ENCODE measurements at regions not wholly inside any gene's neighbourhood (a gene's known extent, or its start where the extent isn't known, plus 50 kb on each side); places are given as distances from the start of the nearest gene placed in this dataset.

DNA sequence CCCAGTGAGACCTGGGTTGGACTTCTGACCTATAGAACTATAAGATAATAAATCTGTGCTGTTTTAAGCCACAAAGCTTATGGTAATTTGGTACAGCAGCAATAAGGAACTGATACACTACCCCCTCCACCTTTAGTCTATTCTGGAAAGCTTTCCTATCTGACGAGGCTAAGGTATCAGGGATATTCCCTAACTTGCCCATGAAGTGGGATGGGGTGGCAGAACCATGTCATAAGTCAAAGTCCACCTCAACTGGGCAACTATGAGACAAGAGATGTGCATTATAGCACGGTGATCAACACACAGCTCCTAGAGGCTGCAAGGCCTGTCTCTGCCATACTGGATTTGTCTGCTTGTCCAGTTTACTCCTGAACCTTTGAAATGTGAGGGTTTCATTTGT, 146.8 kb upstream of the RAD23B start:
- DNase-seq (no peak), ATAC-seq (replicated peaks in 1 of 2) (no peak)
- H3K36me3 Mint-ChIP-seq (ENCODE audit: insufficient read depth in 2 of 2) = no peaks in the 10 kb centered on the region
- no peak overlapping the region for H3K27ac Mint-ChIP-seq
- peaks cover 13% of the 10 kb centered on the region for H3K27me3 Mint-ChIP-seq (ENCODE audit: low read depth)
- H3K9me3 Mint-ChIP-seq = no peaks in the 10 kb centered on the region
- H3K4me1 Mint-ChIP-seq (ENCODE audit: low read depth) = no peaks in the 10 kb centered on the region
- H3K4me3 Mint-ChIP-seq = no peak overlapping the region

DNA sequence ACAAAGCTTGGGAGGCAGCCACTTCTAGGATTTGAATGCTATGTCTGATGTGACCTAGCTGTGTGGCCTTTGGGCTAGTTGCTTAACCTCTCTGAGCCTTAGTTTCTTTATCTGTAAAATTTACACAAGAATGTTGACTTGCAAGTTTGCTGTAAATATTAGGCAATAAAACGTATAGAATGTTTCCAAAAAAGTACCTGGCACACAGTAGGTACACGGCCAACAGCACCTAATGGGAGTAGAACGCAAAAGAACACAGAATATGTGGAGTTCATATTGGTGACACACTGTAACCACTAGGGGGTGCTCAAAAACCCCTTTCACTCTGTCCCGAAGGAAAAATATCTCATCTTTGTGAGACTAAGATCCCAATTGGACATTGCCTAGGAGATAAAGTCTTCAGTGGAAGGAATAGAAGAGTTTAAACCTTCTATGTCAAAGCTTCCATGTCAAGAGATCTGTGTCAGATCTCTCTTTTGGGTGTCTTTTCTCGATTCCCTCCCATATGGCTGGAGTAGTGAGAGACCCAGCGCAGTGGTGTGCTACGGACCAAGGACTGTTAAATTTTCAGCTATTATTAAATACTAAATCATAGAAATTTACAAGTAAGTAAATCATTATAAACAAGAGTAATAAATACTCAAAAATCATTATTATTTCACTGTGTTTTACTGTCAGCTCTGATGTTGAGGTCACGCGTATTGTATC, 145.4 kb upstream of the RAD23B start:
- Mint-ChIP-seq H3K27ac (no peak overlapping the region), H3K4me1 (ENCODE audit: low read depth) (no peaks in the 10 kb centered on the region), H3K4me3 (no peak overlapping the region), H3K36me3 (ENCODE audit: insufficient read depth in 2 of 2) (no peaks in the 10 kb centered on the region), H3K9me3 (no peaks in the 10 kb centered on the region), H3K27me3 (ENCODE audit: low read depth) (peaks cover 19% of the 10 kb centered on the region)
- no peak for ATAC-seq (replicated peaks in 1 of 2)
- peak in 1 of 2 donors; percentile 8 for DNase-seq

DNA sequence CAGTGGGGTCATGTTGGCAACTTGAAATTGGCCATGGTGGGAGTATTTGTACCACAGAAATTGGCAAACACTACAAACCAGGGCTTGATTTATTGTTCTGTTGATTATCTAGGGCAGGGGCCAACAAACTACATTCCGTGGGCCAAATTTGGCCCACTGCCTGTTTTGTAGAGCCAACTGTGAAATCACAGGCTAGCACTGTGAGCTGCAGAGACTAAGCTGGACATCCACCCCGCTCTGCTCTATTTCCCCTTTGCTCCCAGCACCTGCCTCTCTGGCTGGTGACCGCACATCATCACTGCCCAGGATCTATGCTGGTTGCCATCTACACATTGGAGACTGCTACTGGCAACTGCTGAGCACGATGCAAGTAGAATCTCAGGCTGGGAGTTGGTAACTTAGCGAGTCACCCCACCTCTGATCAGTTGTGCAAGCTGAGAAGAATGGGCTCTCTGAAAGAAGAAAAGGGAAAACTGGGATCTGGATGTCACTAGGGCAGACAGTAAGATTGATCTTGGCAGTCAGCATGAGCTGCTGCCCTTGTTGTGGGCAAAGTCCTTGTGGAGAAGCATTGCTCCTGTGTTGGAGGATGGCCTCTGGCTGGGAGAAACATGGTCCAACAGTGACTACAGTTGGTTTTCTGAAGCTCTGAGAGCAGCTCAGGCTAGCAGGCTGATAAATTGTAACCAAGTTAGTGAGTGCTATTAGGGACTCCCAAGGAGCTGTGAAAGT, 144.7 kb upstream of the RAD23B start:
- Mint-ChIP-seq H3K27me3 (ENCODE audit: low read depth) (peaks cover 19% of the 10 kb centered on the region), H3K4me1 (ENCODE audit: low read depth) (no peaks in the 10 kb centered on the region), H3K4me3 (no peak overlapping the region), H3K9me3 (no peaks in the 10 kb centered on the region), H3K36me3 (ENCODE audit: insufficient read depth in 2 of 2) (no peaks in the 10 kb centered on the region), H3K27ac (no peak overlapping the region)
- no peak for ATAC-seq (replicated peaks in 1 of 2)
- no peak for DNase-seq

DNA sequence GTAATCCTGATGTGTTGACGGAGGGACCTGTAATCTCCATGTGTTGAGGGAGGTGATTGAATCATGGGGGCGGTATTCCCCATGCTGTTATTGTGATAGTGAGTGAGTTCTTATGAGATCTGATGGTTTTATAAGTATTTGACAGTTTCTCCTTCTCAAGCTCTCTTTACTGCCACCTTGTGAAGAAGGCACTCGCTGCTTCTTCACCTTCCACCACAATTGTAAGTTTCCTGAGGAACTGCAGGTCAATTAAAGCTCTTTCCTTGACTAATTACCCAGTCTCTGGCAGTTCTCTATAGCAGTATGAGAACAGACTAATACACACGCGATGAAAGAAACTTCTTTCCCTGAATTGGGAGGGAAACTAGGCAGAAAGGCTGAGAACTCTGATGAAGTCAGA, 141.1 kb upstream of the RAD23B start:
- no peaks in the 10 kb centered on the region for H3K4me1 Mint-ChIP-seq (ENCODE audit: low read depth)
- H3K9me3 Mint-ChIP-seq = no peaks in the 10 kb centered on the region
- no peak for DNase-seq
- H3K36me3 Mint-ChIP-seq (ENCODE audit: insufficient read depth in 2 of 2) = no peaks in the 10 kb centered on the region
- H3K27me3 Mint-ChIP-seq (ENCODE audit: low read depth) = peaks cover 46% of the 10 kb centered on the region
- no peak overlapping the region for H3K27ac Mint-ChIP-seq
- ATAC-seq (replicated peaks in 1 of 2) = no peak
- no peak overlapping the region for H3K4me3 Mint-ChIP-seq

DNA sequence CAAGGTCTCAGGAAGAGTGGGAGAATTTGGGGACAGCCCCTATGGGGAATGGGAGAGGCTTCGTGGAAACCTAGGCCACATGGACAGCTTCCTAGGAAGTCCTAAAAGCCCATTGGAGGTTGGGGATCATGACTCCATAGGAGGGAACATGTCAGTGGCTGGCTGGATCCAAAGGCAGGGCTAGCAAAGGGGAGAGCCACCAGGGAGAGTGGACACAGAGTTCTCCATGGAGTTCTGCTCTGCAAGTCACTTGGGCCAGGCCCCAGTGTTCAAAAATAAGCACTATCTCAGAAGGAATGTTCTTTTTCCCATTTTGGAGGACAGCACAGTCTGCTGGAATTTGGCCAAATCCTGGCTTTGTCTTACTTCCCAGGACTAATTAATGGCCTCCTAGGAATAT, 140.6 kb upstream of the RAD23B start:
- DNase-seq (no peak), ATAC-seq (replicated peaks in 1 of 2) (no peak)
- Mint-ChIP-seq H3K4me1 (ENCODE audit: low read depth) (no peaks in the 10 kb centered on the region), H3K36me3 (ENCODE audit: insufficient read depth in 2 of 2) (no peaks in the 10 kb centered on the region), H3K27me3 (ENCODE audit: low read depth) (peaks cover 51% of the 10 kb centered on the region), H3K9me3 (no peaks in the 10 kb centered on the region), H3K27ac (no peak overlapping the region), H3K4me3 (no peak overlapping the region)

DNA sequence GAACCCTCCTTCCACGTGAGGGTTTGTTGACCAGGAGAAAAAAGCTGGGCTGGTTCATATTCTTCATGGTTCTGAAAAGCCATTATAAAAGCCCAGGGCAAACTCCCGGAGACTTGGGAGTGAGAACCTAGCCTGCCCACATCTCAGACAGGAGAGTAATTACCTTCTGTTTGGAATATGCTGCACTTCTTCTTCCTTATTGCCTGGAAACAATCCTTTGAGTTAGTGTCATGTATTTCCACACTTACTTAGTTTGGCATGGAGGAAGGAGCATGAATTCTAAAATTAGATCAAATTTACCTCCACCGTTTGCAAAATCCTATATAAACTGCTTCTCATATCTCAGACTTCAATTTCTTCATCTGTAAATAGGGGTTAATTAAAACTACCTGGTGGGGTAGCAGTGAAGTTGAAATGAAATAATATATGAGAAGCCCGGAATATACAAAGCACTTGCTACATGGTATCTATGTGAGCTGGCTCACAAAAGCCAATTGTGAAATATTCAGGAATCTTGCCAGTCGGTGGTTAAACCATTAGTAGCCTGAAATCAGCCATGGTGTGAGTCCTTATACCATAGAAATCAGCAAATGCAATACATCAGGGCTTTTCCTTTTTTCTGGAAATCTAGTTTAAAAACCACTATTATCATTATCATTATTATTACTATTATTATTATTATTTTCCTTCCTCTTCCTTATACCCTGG, 140.0 kb upstream of the RAD23B start:
- H3K9me3 Mint-ChIP-seq = no peaks in the 10 kb centered on the region
- no peaks in the 10 kb centered on the region for H3K36me3 Mint-ChIP-seq (ENCODE audit: insufficient read depth in 2 of 2)
- no peak overlapping the region for H3K27ac Mint-ChIP-seq
- DNase-seq (no peak), ATAC-seq (replicated peaks in 1 of 2) (no peak)
- no peak overlapping the region for H3K4me3 Mint-ChIP-seq
- H3K4me1 Mint-ChIP-seq (ENCODE audit: low read depth) = no peaks in the 10 kb centered on the region
- peaks cover 52% of the 10 kb centered on the region for H3K27me3 Mint-ChIP-seq (ENCODE audit: low read depth)

DNA sequence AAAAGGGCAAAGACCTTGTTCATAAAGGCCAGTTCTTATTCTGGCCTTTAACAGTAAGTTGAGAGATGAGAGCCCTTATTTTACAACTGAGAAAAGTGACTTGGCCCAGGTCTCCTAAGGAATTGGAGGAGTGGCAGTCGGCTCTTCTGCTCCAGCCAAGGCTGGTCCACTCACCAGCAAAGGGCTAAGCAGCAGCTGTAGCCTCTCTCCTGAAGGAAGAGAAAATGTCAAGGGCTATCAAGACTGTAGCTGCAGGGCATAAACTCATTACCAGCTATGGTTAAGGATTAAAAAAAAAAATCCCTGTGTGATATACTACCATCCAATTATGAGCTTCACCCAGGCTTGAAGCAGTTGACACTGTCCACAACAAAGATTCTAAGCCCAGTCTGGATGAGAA, 138.6 kb upstream of the RAD23B start:
- Mint-ChIP-seq H3K27ac (no peak overlapping the region), H3K4me1 (ENCODE audit: low read depth) (no peaks in the 10 kb centered on the region), H3K36me3 (ENCODE audit: insufficient read depth in 2 of 2) (no peaks in the 10 kb centered on the region), H3K9me3 (no peaks in the 10 kb centered on the region), H3K27me3 (ENCODE audit: low read depth) (peaks cover 39% of the 10 kb centered on the region), H3K4me3 (no peak overlapping the region)
- DNase-seq (no peak), ATAC-seq (replicated peaks in 1 of 2) (no peak)

DNA sequence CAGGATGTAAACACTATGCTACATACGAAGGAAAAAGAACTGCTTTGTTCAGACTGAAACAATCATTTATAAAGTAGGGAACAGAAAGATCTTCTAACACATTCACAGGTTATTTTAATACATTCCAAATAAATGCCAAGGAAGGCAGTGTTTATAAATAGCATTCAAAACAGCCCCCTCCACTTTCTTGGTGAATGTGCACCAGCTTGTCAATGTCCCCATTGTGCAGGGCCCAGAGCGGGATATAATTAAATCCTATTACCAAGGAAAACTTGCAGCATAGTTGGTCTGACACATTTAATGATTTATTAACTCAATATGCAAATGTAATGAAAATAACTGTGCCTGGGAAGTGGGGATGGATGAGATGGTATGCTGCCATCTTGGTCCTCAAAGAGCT, 135.9 kb upstream of the RAD23B start:
- H3K4me1 Mint-ChIP-seq (ENCODE audit: low read depth) = no peaks in the 10 kb centered on the region
- peaks cover 36% of the 10 kb centered on the region for H3K27me3 Mint-ChIP-seq (ENCODE audit: low read depth)

DNA sequence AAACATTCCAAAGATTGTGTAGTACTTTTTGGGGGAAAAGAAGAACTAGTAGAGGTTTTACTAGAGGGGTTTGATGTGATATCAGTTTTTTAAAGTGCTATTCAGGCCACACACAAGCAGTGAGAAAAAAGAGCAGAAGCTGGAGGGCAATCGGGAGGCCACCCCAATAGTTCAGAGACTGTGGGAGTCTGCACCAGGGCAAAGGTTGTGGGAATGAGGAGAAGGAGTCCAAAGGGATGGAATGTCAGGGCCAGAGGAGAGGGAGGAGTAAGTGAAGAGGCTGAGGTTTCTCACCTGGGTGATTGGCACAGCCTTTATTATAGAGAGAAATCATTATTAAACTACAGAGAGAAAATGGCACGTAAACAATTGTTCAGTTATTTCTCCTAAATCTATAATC, 134.9 kb upstream of the RAD23B start:
- Mint-ChIP-seq H3K36me3 (ENCODE audit: insufficient read depth in 2 of 2) (peaks cover 0 to 3% of the 10 kb centered on the region in 2 donors), H3K4me3 (no peak overlapping the region), H3K9me3 (peaks cover 0 to 3% of the 10 kb centered on the region in 2 donors), H3K27ac (no peak overlapping the region), H3K27me3 (ENCODE audit: low read depth) (peaks cover 33% of the 10 kb centered on the region), H3K4me1 (ENCODE audit: low read depth) (no peaks in the 10 kb centered on the region)
- DNase-seq (no peak), ATAC-seq (replicated peaks in 1 of 2) (no peak)

More for the DNA sequence above, 135.9 kb upstream of the RAD23B start:
- H3K36me3 Mint-ChIP-seq (ENCODE audit: insufficient read depth in 2 of 2) = peaks cover 0 to 3% of the 10 kb centered on the region in 2 donors
- H3K27ac Mint-ChIP-seq = no peak overlapping the region
- H3K4me3 Mint-ChIP-seq = no peak overlapping the region
- DNase-seq (no peak), ATAC-seq (replicated peaks in 1 of 2) (no peak)
- H3K9me3 Mint-ChIP-seq = peaks cover 0 to 3% of the 10 kb centered on the region in 2 donors

DNA sequence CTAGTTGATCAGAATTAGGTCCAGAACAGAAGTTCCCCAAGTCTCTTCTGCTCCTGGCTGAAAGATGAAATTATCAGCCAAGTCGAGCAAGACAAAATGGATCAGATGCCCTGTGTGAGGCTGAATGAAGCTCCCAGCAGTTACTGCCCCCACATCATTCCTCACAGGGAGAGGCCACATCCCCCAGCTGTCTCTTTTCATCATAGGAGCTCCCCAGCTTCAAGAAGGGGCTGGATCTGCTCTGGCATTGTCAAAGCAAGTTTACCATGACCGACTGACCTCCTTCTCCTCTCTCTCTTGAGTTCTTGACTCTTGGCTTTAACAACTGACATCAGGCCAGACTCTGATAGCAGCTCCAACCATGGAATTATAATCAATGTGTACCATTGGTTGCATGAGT, 133.3 kb upstream of the RAD23B start:
- peaks cover 0 to 3% of the 10 kb centered on the region in 2 donors for H3K36me3 Mint-ChIP-seq (ENCODE audit: insufficient read depth in 2 of 2)
- peaks cover 25% of the 10 kb centered on the region for H3K27me3 Mint-ChIP-seq (ENCODE audit: low read depth)
- H3K4me3 Mint-ChIP-seq = no peak overlapping the region
- ATAC-seq (replicated peaks in 1 of 2) (no peak), DNase-seq (no peak)
- peaks cover 0 to 3% of the 10 kb centered on the region in 2 donors for H3K9me3 Mint-ChIP-seq
- H3K27ac Mint-ChIP-seq = no peak overlapping the region
- H3K4me1 Mint-ChIP-seq (ENCODE audit: low read depth) = no peaks in the 10 kb centered on the region

DNA sequence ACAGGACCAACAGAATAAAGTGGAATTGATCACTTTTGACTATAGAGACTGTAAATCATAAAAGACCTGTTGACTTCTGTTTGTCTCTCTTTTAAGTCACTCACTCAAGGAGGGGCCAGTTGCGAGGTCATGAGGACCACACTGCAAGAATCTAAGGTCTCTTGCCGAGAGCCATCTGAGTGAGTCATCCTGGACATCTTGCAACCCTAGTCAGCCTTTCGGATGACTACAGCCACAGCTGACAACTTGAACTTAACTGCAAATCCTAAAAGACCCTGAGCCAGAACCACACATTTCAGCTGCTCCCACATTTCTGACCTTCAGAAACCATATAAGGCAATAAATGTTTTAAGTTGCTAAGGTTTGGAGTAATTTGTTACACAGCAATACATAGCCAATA, 129.7 kb upstream of the RAD23B start:
- no peaks in the 10 kb centered on the region for H3K4me1 Mint-ChIP-seq (ENCODE audit: low read depth)
- ATAC-seq (replicated peaks in 1 of 2) (no peak), DNase-seq (no peak)
- peaks cover 0 to 3% of the 10 kb centered on the region in 2 donors for H3K9me3 Mint-ChIP-seq
- H3K4me3 Mint-ChIP-seq = no peak overlapping the region
- H3K36me3 Mint-ChIP-seq (ENCODE audit: insufficient read depth in 2 of 2) = peaks cover 0 to 3% of the 10 kb centered on the region in 2 donors
- H3K27ac Mint-ChIP-seq = no peak overlapping the region
- H3K27me3 Mint-ChIP-seq (ENCODE audit: low read depth) = peaks cover 10% of the 10 kb centered on the region

DNA sequence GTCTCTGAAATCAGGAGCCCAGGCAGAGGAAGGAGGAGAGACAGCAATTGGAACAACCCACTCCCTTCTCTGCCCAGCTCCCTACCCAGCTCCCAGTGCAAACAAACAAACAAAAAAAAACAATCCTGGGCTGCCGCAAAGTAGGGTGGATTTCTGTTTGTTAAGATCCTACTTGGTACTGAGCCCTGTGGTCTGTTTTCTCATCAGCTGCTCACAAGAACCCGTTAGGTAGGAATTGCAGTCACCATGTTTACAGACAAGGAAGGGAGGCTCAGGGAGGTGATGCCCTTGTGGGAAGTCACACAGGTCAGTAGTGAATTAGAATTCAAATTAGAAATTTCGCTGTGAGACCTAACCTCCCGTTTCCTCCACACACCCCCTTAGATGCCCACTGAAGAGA, 128.8 kb upstream of the RAD23B start:
- Mint-ChIP-seq H3K9me3 (peaks cover 0 to 3% of the 10 kb centered on the region in 2 donors), H3K4me1 (ENCODE audit: low read depth) (no peaks in the 10 kb centered on the region), H3K27me3 (ENCODE audit: low read depth) (peaks cover 10% of the 10 kb centered on the region), H3K27ac (no peak overlapping the region), H3K36me3 (ENCODE audit: insufficient read depth in 2 of 2) (peaks cover 0 to 3% of the 10 kb centered on the region in 2 donors), H3K4me3 (no peak overlapping the region)
- no peak for DNase-seq
- no peak for ATAC-seq (replicated peaks in 1 of 2)

DNA sequence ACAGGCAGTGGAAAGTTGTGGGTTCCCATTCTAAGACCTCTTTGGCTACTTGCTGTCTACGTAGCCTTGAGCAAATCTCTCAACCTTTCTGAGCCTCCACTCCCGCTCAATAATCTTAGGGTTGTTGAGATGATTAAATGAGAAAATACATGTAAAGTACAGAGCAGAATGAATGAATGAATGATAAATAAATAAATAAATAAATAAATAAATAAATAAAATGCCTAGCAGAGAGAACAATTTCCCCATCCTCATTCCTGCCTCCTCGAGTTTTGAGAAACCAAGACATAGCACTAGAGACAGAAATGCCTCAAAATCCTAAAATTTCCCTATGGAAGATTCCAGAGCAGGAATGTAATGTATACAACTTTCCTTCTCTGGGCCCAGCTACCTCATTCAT, 128.3 kb upstream of the RAD23B start:
- ATAC-seq (replicated peaks in 1 of 2) (no peak), DNase-seq (no peak)
- no peak overlapping the region for H3K27ac Mint-ChIP-seq
- H3K27me3 Mint-ChIP-seq (ENCODE audit: low read depth) = peaks cover 10% of the 10 kb centered on the region
- peaks cover 0 to 3% of the 10 kb centered on the region in 2 donors for H3K9me3 Mint-ChIP-seq
- H3K36me3 Mint-ChIP-seq (ENCODE audit: insufficient read depth in 2 of 2) = peaks cover 0 to 3% of the 10 kb centered on the region in 2 donors
- no peak overlapping the region for H3K4me3 Mint-ChIP-seq
- no peaks in the 10 kb centered on the region for H3K4me1 Mint-ChIP-seq (ENCODE audit: low read depth)

All from activated T-cell treated with anti-CD3 and anti-CD28 coated beads, Interleukin-2, amount 50 U/mL, for 72 hours (primary cell).